ENCODE measurements at regions not wholly inside any gene's neighbourhood (a gene's known extent, or its start where the extent isn't known, plus 50 kb on each side); places are given as distances from the start of the nearest gene placed in this dataset.

DNA sequence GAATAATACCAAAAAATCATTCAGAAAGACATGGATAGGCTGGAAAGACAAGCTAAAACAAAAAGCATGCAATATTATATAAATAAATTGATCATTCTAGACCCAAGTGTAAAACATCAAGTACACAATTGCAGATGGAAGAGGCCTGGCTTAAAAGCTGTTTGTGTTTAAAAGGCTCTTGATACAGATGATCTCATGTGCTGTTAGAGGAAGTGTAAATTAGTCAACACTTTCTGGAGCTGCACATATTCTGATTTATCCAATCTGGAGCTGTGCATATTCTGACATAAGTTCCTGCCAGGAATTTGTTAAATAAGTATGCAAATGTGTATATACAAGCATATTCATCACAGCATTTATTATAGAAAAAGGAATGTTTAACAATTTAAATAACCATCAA lies 273.1 kb downstream of the RPS29 start:
- TF ChIP-seq, protein P1, sequence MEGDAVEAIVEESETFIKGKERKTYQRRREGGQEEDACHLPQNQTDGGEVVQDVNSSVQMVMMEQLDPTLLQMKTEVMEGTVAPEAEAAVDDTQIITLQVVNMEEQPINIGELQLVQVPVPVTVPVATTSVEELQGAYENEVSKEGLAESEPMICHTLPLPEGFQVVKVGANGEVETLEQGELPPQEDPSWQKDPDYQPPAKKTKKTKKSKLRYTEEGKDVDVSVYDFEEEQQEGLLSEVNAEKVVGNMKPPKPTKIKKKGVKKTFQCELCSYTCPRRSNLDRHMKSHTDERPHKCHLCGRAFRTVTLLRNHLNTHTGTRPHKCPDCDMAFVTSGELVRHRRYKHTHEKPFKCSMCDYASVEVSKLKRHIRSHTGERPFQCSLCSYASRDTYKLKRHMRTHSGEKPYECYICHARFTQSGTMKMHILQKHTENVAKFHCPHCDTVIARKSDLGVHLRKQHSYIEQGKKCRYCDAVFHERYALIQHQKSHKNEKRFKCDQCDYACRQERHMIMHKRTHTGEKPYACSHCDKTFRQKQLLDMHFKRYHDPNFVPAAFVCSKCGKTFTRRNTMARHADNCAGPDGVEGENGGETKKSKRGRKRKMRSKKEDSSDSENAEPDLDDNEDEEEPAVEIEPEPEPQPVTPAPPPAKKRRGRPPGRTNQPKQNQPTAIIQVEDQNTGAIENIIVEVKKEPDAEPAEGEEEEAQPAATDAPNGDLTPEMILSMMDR (IDR thresholded peaks at IDR 0.05; ENCODE audit: low read depth, low read length, poor library complexity, severe bottlenecking) = no peak
- TF ChIP-seq EZH2phosphoT487 (IDR thresholded peaks at IDR 0.05; ENCODE audit: borderline replicate concordance, low read length) = no peak
